ENCODE measurements at regions not wholly inside any gene's neighbourhood (a gene's known extent, or its start where the extent isn't known, plus 50 kb on each side); places are given as distances from the start of the nearest gene placed in this dataset.

DNA sequence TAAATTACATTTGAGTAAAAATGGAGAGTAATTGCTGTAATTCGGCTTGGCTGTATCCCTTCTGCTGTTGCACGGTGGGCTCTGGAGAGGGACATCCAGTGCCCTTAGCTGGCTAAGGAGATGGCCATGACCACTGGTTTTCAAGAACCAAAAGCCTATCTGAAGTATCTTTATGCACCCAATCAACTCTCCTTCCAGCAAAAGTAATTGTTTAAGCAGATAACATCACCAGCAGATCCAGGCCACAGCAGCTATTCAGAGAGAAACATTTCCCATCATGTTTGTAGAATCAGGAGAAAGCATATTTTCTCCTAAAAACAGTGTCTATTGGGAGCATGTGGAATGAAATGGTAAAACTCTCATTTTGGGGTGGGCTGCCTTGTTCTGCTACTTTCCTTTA is 514.5 kb upstream of the RGMA start:
- H3K4me1 ChIP-seq, result no peaks in the 10 kb centered on the region
- H3K36me3 ChIP-seq, result no peaks in the 10 kb centered on the region
- no peak overlapping the region for H3K27ac ChIP-seq
- no peaks in the 10 kb centered on the region for H3K27me3 ChIP-seq
- H3K9me3 ChIP-seq, result no peaks in the 10 kb centered on the region
- TF ChIP-seq, protein P1, sequence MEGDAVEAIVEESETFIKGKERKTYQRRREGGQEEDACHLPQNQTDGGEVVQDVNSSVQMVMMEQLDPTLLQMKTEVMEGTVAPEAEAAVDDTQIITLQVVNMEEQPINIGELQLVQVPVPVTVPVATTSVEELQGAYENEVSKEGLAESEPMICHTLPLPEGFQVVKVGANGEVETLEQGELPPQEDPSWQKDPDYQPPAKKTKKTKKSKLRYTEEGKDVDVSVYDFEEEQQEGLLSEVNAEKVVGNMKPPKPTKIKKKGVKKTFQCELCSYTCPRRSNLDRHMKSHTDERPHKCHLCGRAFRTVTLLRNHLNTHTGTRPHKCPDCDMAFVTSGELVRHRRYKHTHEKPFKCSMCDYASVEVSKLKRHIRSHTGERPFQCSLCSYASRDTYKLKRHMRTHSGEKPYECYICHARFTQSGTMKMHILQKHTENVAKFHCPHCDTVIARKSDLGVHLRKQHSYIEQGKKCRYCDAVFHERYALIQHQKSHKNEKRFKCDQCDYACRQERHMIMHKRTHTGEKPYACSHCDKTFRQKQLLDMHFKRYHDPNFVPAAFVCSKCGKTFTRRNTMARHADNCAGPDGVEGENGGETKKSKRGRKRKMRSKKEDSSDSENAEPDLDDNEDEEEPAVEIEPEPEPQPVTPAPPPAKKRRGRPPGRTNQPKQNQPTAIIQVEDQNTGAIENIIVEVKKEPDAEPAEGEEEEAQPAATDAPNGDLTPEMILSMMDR (IDR thresholded peaks at IDR 0.05), result no peak
- intact Hi-C loops (cut with DNase I), result no loop called here
- H3K4me3 ChIP-seq, result no peak overlapping the region
- DNase-seq (ENCODE audit: low spot score in 2 of 2), result no peak

DNA sequence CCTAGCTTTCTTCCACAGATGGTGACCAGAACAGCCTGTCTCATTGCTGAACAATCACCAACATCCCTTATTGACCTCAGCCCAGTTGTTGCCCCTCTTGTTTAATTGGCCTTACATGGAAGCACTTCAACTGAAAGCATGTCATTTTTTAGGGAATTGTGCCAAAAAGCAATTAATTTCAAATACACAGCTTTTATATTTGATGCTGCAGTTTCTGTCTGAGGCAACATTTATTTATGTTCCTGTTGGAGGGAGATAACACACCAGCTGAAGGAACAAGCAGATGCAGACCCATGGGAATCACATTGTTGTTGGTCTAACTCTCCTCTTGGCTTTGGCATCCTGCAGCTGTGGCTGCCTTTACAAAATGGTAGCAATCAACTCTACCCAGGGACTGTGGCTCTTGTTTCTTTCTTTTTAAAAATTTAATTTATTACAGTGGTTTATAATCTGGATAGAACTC is 498.1 kb upstream of the RGMA start:
- no peaks in the 10 kb centered on the region for H3K9me3 ChIP-seq

DNA sequence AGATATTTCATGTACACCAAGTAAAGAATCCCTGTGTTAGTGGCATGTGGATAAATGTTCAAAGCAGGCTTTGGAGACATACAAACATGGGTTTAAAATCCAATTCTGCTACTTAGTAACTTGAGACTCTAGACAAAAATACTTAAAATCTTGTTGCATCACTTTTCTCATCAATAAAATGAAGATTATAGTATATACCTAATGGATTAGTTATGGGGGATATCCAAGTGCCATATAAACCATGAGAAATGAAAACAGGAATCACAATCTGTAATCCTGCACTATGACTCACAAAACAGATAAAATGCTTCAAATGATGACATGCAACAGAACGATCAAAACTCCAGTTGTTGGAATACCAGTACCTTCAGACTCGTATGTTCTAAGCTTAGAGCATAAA is 496.0 kb upstream of the RGMA start:
- intact Hi-C loops (cut with DNase I), result no loop called here
- DNase-seq (ENCODE audit: low spot score in 2 of 2), result no peak
- no peak overlapping the region for H3K4me3 ChIP-seq
- TF ChIP-seq, protein P1 (IDR thresholded peaks at IDR 0.05), result no peak
- no peaks in the 10 kb centered on the region for H3K36me3 ChIP-seq
- H3K9me3 ChIP-seq, result no peaks in the 10 kb centered on the region
- H3K27ac ChIP-seq, result no peak overlapping the region
- no peaks in the 10 kb centered on the region for H3K27me3 ChIP-seq
- H3K4me1 ChIP-seq, result no peaks in the 10 kb centered on the region

More for the DNA sequence above, 498.1 kb upstream of the RGMA start:
- no peaks in the 10 kb centered on the region for H3K27me3 ChIP-seq
- intact Hi-C loops (cut with DNase I), result no loop called here
- H3K36me3 ChIP-seq, result no peaks in the 10 kb centered on the region
- no peaks in the 10 kb centered on the region for H3K4me1 ChIP-seq
- no peak overlapping the region for H3K4me3 ChIP-seq
- TF ChIP-seq, protein P1 (IDR thresholded peaks at IDR 0.05), result no peak
- no peak overlapping the region for H3K27ac ChIP-seq
- DNase-seq (ENCODE audit: low spot score in 2 of 2), result no peak

DNA sequence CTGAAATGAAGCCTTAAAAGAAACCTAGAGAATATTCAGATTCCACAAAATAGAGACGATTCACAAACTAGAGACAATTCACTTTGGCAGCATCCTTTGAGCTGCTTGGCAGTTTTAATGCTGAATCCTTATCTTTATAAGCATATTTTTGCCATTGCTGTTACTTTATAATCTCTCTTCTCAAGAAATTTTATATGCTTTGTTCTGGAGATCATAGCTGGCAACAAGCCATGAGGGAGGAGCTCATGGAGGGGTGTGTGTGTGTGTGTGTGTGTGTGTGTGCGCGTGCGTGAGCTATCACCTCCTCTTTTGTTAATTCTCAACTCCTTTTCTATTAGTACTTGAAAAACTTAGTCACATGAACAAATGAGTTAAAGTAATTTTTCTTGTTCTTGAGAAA is 495.0 kb upstream of the RGMA start:
- H3K36me3 ChIP-seq, result no peaks in the 10 kb centered on the region
- no peaks in the 10 kb centered on the region for H3K4me1 ChIP-seq
- intact Hi-C loops (cut with DNase I), result no loop called here
- no peak for DNase-seq (ENCODE audit: low spot score in 2 of 2)
- no peak overlapping the region for H3K4me3 ChIP-seq
- TF ChIP-seq, protein P1 (IDR thresholded peaks at IDR 0.05), result no peak
- no peak overlapping the region for H3K27ac ChIP-seq
- no peaks in the 10 kb centered on the region for H3K27me3 ChIP-seq
- no peaks in the 10 kb centered on the region for H3K9me3 ChIP-seq

DNA sequence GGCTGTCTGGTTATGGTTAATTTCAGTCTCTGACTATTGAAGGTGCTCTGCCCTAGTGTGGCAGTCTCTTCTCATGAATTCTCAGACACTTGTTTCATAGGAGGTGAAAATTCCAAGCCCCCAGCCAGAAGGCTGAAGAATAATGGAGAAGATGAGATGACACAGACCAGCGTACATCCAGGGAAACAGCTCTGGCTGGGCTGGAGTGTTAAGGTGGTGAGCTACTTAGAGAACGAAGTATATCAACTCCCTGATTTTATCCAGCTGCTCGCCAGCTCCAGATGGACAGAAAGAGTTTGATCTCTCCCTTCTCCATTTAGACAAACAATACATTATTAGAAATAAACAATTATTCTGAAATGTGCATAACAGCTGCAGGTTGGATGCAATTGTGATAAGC is 494.5 kb upstream of the RGMA start:
- H3K4me1 ChIP-seq, result no peaks in the 10 kb centered on the region
- H3K27me3 ChIP-seq, result no peaks in the 10 kb centered on the region
- H3K9me3 ChIP-seq, result no peaks in the 10 kb centered on the region
- TF ChIP-seq, protein P1 (IDR thresholded peaks at IDR 0.05), result no peak
- H3K36me3 ChIP-seq, result no peaks in the 10 kb centered on the region
- DNase-seq (ENCODE audit: low spot score in 2 of 2), result no peak
- H3K27ac ChIP-seq, result no peak overlapping the region
- H3K4me3 ChIP-seq, result no peak overlapping the region
- intact Hi-C loops (cut with DNase I), result no loop called here

DNA sequence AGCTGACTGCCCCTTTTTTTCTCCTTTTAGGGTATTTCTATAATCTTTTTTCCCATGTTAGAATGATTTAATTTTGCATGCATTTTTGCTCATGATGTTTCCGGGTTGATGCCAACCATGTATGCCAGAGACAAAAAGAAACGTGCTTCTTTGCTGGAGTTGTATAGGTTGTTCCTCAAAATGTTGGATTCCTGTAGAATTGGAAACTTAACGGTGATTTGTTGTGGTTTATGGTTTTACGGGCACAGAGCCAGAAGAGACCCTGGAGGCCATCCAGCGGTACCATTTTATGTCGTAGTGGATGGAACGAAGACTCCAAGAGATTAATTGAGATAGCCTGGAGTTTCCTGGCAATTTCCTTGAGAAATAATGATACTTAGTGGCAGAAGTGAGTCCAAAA is 481.5 kb upstream of the RGMA start:
- Histone ChIP-seq H3K36me3 (no peaks in the 10 kb centered on the region), H3K27ac (no peak overlapping the region), H3K4me3 (no peak overlapping the region), H3K27me3 (no peaks in the 10 kb centered on the region), H3K4me1 (no peaks in the 10 kb centered on the region), H3K9me3 (no peaks in the 10 kb centered on the region)
- no peak for DNase-seq (ENCODE audit: low spot score in 2 of 2)
- TF ChIP-seq, protein P1 (IDR thresholded peaks at IDR 0.05), result no peak
- intact Hi-C loops (cut with DNase I), result no loop called here

Measured in ascending aorta (tissue), 2 donors.